PC-3 (cell line): ENCODE measurements at regions not wholly inside any gene's neighbourhood (a gene's known extent, or its start where the extent isn't known, plus 50 kb on each side); places are given as distances from the start of the nearest gene placed in this dataset.
A peak's percentile ranks its signal among the peaks of the same experiment; 100 is the strongest.

ENCODE experiments used
- ATAC-seq: fragments of 200-7000 bp; cut with Tn5 transposase; 2 replicates; pipeline ENCODE4 v1.9.1; 2020; ENCODE audit warnings: mild to moderate bottlenecking, moderate library complexity
- BruUV-seq: library from RNA; stranded (reverse); fragments of 400-500 nt; replicated peaks from 2 replicates; lab custom pipeline; 2021; lab: Mats Ljungman, UMichigan
- CTCF ChIA-PET: fragments of 300-600 bp; sonication (Branson Sonifier 250); formaldehyde crosslinking; loops from one replicate; lab custom pipeline; 2022; ENCODE audit warnings: antibody characterized with exemption; lab: Charles Lee
- POLR2A ChIA-PET: fragments of 300-600 bp; sonication (Branson Sonifier 250); formaldehyde crosslinking; loops from one replicate; lab custom pipeline; 2022; ENCODE audit warnings: antibody characterized with exemption; ENCODE audit not compliant: unreplicated experiment; lab: Charles Lee
- DNase-seq: peaks from one replicate; pipeline ENCODE4 v3.0.0-alpha.2; 2015
- H2AFZ ChIP-seq: fragments of 300-600 bp; sonication (generic); 2 replicates; pipeline ENCODE4 v1.6.0; 2016; ENCODE audit warnings: antibody characterized with exemption, low read length
- H3F3A ChIP-seq: fragments of 300-600 bp; sonication (generic); one replicate; pipeline ENCODE4 v1.6.0; 2017; ENCODE audit warnings: antibody characterized with exemption, low read length, control low read depth, mild to moderate bottlenecking; ENCODE audit not compliant: unreplicated experiment
- H3K27ac ChIP-seq: fragments of 300-600 bp; sonication (generic); 2 replicates; pipeline ENCODE4 v1.5.1; 2016; ENCODE audit warnings: mild to moderate bottlenecking, low read length
- H3K27me3 ChIP-seq: fragments of 300-600 bp; sonication (generic); 2 replicates; pipeline ENCODE4 v1.6.1; 2016; ENCODE audit warnings: low read length, mixed read lengths
- H3K36me3 ChIP-seq: fragments of 300-600 bp; sonication (generic); 2 replicates; pipeline ENCODE4 v1.6.1; 2016; ENCODE audit warnings: low read depth, mixed run types, low read length, mixed read lengths
- H3K4me1 ChIP-seq: fragments of 300-600 bp; sonication (generic); 2 replicates; pipeline ENCODE4 v1.5.1; 2016; ENCODE audit warnings: low read length; ENCODE audit not compliant: insufficient read depth
- H3K4me2 ChIP-seq: fragments of 300-600 bp; sonication (generic); 2 replicates; pipeline ENCODE4 v1.6.0; 2016; ENCODE audit warnings: low read length
- H3K4me3 ChIP-seq: fragments of 300-600 bp; sonication (generic); 2 replicates; pipeline ENCODE4 v1.5.1; 2016; ENCODE audit warnings: mild to moderate bottlenecking, low read length, mixed read lengths
- H3K79me2 ChIP-seq: fragments of 300-600 bp; sonication (generic); 2 replicates; pipeline ENCODE4 v1.6.1; 2017; ENCODE audit warnings: low read length, mixed read lengths
- H3K9ac ChIP-seq: fragments of 300-600 bp; sonication (generic); 2 replicates; pipeline ENCODE4 v1.6.0; 2016; ENCODE audit warnings: mild to moderate bottlenecking, low read length
- H3K9me2 ChIP-seq: fragments of 300-600 bp; sonication (generic); replicated peaks from 2 replicates; pipeline ENCODE4 v1.6.1; 2016; ENCODE audit warnings: mixed run types, low read length, mixed read lengths
- H3K9me3 ChIP-seq: fragments of 300-600 bp; sonication (generic); 2 replicates; pipeline ENCODE4 v1.6.1; 2016; ENCODE audit warnings: low read length, mixed read lengths
- H4K20me1 ChIP-seq: fragments of 300-600 bp; sonication (generic); 2 replicates; pipeline ENCODE4 v1.6.1; 2016; ENCODE audit warnings: low read length, mixed read lengths
- CTCF ChIP-seq: fragments of 300-600 bp; sonication (generic); conservative IDR thresholded peaks from 2 replicates; pipeline ENCODE4 v1.5.1; 2017; ENCODE audit warnings: antibody characterized with exemption, low read depth, mild to moderate bottlenecking, low read length
- EZH2 ChIP-seq: fragments of 300-600 bp; sonication (generic); IDR thresholded peaks from one replicate; pipeline ENCODE4 v1.6.1; 2017; ENCODE audit warnings: antibody characterized with exemption, mild to moderate bottlenecking, low read length; ENCODE audit not compliant: unreplicated experiment
- EZH2phosphoT487 ChIP-seq: fragments of 300-600 bp; sonication (generic); IDR thresholded peaks from 2 replicates; pipeline ENCODE4 v1.6.1; 2018; ENCODE audit warnings: mild to moderate bottlenecking, antibody characterized with exemption, low read length, borderline replicate concordance
- intact Hi-C: fragments of 100-400 bp; cut with micrococcal nuclease; formaldehyde crosslinking; loops from 2 replicates; pipeline ENCODE4 v1.9.0; 2023

DNA sequence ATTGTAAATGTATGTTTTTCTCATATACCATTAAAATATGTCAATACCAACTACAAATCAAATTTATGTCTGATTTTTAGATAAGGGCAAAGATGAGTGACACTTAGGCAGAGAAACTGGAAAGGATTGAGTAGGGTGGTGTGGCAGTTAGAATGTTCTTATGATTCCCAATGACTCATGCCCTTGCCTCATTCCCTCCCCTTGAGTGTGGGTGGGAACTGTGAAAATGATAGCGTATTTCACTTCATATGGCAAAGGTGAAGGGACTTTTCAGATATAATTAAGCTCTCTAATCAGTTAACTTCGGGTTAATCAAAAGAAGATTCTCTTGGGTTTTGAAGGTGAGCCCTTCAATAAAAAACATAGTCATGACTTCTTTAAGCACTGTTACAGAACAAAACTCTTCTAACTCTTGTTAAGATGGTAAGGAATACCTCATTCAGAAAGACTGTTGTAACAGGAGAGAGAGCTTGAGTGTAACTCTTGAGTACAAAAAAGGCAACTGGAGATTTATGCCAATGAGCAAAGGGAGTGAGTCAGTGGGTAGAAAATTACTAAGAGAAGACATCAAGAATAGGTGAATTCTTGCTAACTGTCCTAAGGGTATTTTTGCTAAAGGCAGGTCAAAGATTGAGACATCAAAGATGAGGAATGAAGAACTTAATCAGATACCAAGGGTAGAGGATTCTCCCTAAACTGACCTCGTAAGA, 329.5 kb downstream of the KCTD8 start:
- H3F3A ChIP-seq, result no peaks in the 10 kb centered on the region
- H3K27ac ChIP-seq, result no peak overlapping the region
- TF ChIP-seq EZH2phosphoT487 (no peak), CTCF (no peak), EZH2 (no peak)
- H3K4me2 ChIP-seq, result no peak overlapping the region
- ATAC-seq (no peak; the same call in 1 of the 2 replicates), DNase-seq (peak; percentile 27)
- no peaks in the 10 kb centered on the region for H3K9me2 ChIP-seq
- no peaks in the 10 kb centered on the region for H3K27me3 ChIP-seq
- no peak overlapping the region for H2AFZ ChIP-seq
- BruUV-seq, result no TSS peak
- intact Hi-C loops, result no loop called here
- no peaks in the 10 kb centered on the region for H4K20me1 ChIP-seq
- H3K4me1 ChIP-seq, result peaks cover 16% of the 10 kb centered on the region; the same call in 1 of the 2 replicates
- H3K9ac ChIP-seq, result no peak overlapping the region
- no peak overlapping the region for H3K4me3 ChIP-seq
- no peaks in the 10 kb centered on the region for H3K9me3 ChIP-seq
- ChIA-PET CTCF (no interaction called here), POLR2A (no interaction called here)
- no peaks in the 10 kb centered on the region for H3K36me3 ChIP-seq
- H3K79me2 ChIP-seq, result no peaks in the 10 kb centered on the region

GRCh38 chr4:44120646-44121045, 328.0 kb downstream of the KCTD8 start:
- peaks cover 16% of the 10 kb centered on the region; the same call in 1 of the 2 replicates for H3K4me1 ChIP-seq
- intact Hi-C loops, result no loop called here
- no peaks in the 10 kb centered on the region for H3K9me2 ChIP-seq
- ChIA-PET CTCF (interaction anchor here (0.6 kb wide), 1 partner anchor 78 kb away, joined by 3 read pairs; no protein-coding TSS in a partner anchor), POLR2A (no interaction called here)
- H3K27me3 ChIP-seq, result no peaks in the 10 kb centered on the region
- no TSS peak for BruUV-seq
- H2AFZ ChIP-seq, result no peak overlapping the region
- no peak for DNase-seq
- H4K20me1 ChIP-seq, result no peaks in the 10 kb centered on the region
- no peak overlapping the region for H3K9ac ChIP-seq
- H3K27ac ChIP-seq, result no peak overlapping the region
- ATAC-seq, result no peak
- H3K4me2 ChIP-seq, result no peak overlapping the region
- no peak for TF ChIP-seq EZH2
- TF ChIP-seq EZH2phosphoT487, result no peak
- TF ChIP-seq CTCF, result no peak
- no peaks in the 10 kb centered on the region for H3K79me2 ChIP-seq
- H3K9me3 ChIP-seq, result no peaks in the 10 kb centered on the region
- no peaks in the 10 kb centered on the region for H3F3A ChIP-seq
- H3K36me3 ChIP-seq, result no peaks in the 10 kb centered on the region
- H3K4me3 ChIP-seq, result no peak overlapping the region

- H3K36me3 ChIP-seq, result no peaks in the 10 kb centered on the region
- intact Hi-C loops, result no loop called here
- no peak for TF ChIP-seq EZH2
- ChIA-PET CTCF (interaction anchor here (0.6 kb wide), 1 partner anchor 78 kb away, joined by 3 read pairs; no protein-coding TSS in a partner anchor), POLR2A (no interaction called here)
- H2AFZ ChIP-seq, result no peak overlapping the region
- ATAC-seq (peak; percentile 55), DNase-seq (peak; percentile 67)
- no peak overlapping the region for H3K4me2 ChIP-seq
- no peak overlapping the region for H3K9ac ChIP-seq
- no peak overlapping the region for H3K4me3 ChIP-seq
- H3K79me2 ChIP-seq, result no peaks in the 10 kb centered on the region
- peaks cover 16% of the 10 kb centered on the region; the same call in 1 of the 2 replicates for H3K4me1 ChIP-seq
- no peaks in the 10 kb centered on the region for H3F3A ChIP-seq
- H3K9me3 ChIP-seq, result no peaks in the 10 kb centered on the region
- no TSS peak for BruUV-seq
- no peak overlapping the region for H3K27ac ChIP-seq
- no peaks in the 10 kb centered on the region for H3K27me3 ChIP-seq
- no peaks in the 10 kb centered on the region for H4K20me1 ChIP-seq
- no peaks in the 10 kb centered on the region for H3K9me2 ChIP-seq
Observed at GRCh38 chr4:44121210-44121609, 327.4 kb downstream of the KCTD8 start.
